HG03575 (cell line): ENCODE measurements at regions not wholly inside any gene's neighbourhood (a gene's known extent, or its start where the extent isn't known, plus 50 kb on each side); places are given as distances from the start of the nearest gene placed in this dataset.

Experiments
- ATAC-seq: cut with Tn5 transposase; IDR thresholded peaks from one replicate; pipeline ENCODE4 v1.9.1; 2021; ENCODE audit not compliant: unreplicated experiment, insufficient number of reproducible peaks, low FRiP score; ENCODE audit errors: extremely low read depth

GRCh38 chr7:121810831-121811672 lies 61.9 kb upstream of the PTPRZ1 start:
- ATAC-seq: no peak

- no peak for ATAC-seq
Measured at GRCh38 chr7:121807078-121807477, 65.9 kb upstream of the PTPRZ1 start.

GRCh38 chr7:121803039-121803438 lies 69.9 kb upstream of the PTPRZ1 start:
- ATAC-seq: no peak

- ATAC-seq: no peak
Measured at GRCh38 chr7:121800916-121801675, 71.9 kb upstream of the PTPRZ1 start.

- ATAC-seq: no peak
Measured at GRCh38 chr7:121798896-121799295, 74.1 kb upstream of the PTPRZ1 start.

- ATAC-seq: no peak
Measured at GRCh38 chr7:121798453-121798840, 74.5 kb upstream of the PTPRZ1 start.

- no peak for ATAC-seq
Measured at GRCh38 chr7:121797657-121798452, 75.1 kb upstream of the PTPRZ1 start.

- no peak for ATAC-seq
Measured at GRCh38 chr7:121796936-121797656, 75.9 kb upstream of the PTPRZ1 start.

- ATAC-seq: no peak
Measured at GRCh38 chr7:121796381-121796780, 76.6 kb upstream of the PTPRZ1 start.

- ATAC-seq: no peak
Measured at GRCh38 chr7:121795736-121796135, 77.2 kb upstream of the PTPRZ1 start.

- ATAC-seq: no peak
Measured at GRCh38 chr7:121793716-121794115, 79.2 kb upstream of the PTPRZ1 start.

GRCh38 chr7:121777672-121778071 lies 95.3 kb upstream of the PTPRZ1 start:
- no peak for ATAC-seq

GRCh38 chr7:121774563-121774962 lies 98.4 kb upstream of the PTPRZ1 start:
- ATAC-seq: no peak

- ATAC-seq: no peak
Measured at GRCh38 chr7:121766676-121767075, 106.3 kb upstream of the PTPRZ1 start.

GRCh38 chr7:121761399-121761798 lies 111.6 kb upstream of the PTPRZ1 start:
- no peak for ATAC-seq

- ATAC-seq: no peak
Measured at GRCh38 chr7:121755818-121756552, 117.0 kb upstream of the PTPRZ1 start.

GRCh38 chr7:121755286-121755685 lies 117.7 kb upstream of the PTPRZ1 start:
- no peak for ATAC-seq

- ATAC-seq: no peak
Measured at GRCh38 chr7:121753944-121754343, 119.0 kb upstream of the PTPRZ1 start.
